Heart left ventricle (tissue), 13 donors: ENCODE measurements at regions not wholly inside any gene's neighbourhood (a gene's known extent, or its start where the extent isn't known, plus 50 kb on each side); places are given as distances from the start of the nearest gene placed in this dataset.

Experiments used
- POLR2A ChIP-seq, 2 donors: fragments of 450-650 bp; IDR thresholded peaks; one replicate each; pipeline ENCODE4 v1.6.1; 2017; ENCODE audit warnings: antibody characterized with exemption in 2 of 2, mild to moderate bottlenecking in 2 of 2, moderate library complexity in 2 of 2
- TF ChIP-seq, protein P1 (sequence below), 12 donors: fragments of 200-600 bp; sonication (generic) in 4 of 12; IDR thresholded peaks; one replicate each; pipeline versions ENCODE4 v1.5.0 to v1.8.0; 2018 to 2022; ENCODE audit warnings: antibody characterized with exemption in 12 of 12, mild to moderate bottlenecking in 5 of 12
- donor health status: ischemic (EF 13 %, LVEDD 7.1; RV severe dilation, severe dysfunction).
- donor health status: DM: no; HTN: yes; CAD: no.
- donor health status: DM: no; HTN: no; CAD: no.
- donor health status: ischemic (EF 25% LVEDD 6.9; RV normal size, moderate dysfunction).
- donor health status: ischemic (EF 25% LVEDD 5.7; RV mildly dilated, moderate dysfunction).
- donor health status: ischemic (EF 35%, LVEDD 5.7; RV mildly dilated, moderate dysfunction).
- donor health status: nonischemic (EF 11% LVEDD 7.7; RV severe dilation, severe dysfunction).
- donor health status: DM: yes; HTN: yes; CAD: no.
- donor health status: PGD.
- donor health status: ischemic (EF 29% LVEDD 5.4; RV normal size, mild dysfunction).
- donor health status: nonischemic (EF 23%, LVEDD 6.1; RV moderate dilation, normal function).

DNA sequence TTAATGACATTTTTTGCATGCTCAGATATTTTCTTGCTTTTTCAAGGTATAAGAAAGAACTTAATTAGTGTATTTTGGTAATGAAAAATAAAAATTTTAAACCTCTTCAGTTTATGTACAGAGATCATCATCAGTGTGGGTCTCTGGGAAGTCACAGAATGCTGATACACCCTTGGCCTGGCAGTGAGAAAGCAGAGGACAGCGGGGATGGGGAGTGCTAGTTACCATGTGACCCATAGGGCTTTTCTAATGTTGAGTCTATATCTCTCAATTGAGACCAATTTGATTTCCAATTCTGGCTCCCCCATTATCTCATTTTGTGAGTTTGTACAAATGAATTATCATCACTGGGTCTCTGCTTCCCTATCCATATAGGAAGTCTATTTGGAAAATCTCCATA, 305.7 kb downstream of the CYRIA start:
- TF ChIP-seq, protein P1, sequence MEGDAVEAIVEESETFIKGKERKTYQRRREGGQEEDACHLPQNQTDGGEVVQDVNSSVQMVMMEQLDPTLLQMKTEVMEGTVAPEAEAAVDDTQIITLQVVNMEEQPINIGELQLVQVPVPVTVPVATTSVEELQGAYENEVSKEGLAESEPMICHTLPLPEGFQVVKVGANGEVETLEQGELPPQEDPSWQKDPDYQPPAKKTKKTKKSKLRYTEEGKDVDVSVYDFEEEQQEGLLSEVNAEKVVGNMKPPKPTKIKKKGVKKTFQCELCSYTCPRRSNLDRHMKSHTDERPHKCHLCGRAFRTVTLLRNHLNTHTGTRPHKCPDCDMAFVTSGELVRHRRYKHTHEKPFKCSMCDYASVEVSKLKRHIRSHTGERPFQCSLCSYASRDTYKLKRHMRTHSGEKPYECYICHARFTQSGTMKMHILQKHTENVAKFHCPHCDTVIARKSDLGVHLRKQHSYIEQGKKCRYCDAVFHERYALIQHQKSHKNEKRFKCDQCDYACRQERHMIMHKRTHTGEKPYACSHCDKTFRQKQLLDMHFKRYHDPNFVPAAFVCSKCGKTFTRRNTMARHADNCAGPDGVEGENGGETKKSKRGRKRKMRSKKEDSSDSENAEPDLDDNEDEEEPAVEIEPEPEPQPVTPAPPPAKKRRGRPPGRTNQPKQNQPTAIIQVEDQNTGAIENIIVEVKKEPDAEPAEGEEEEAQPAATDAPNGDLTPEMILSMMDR (IDR thresholded peaks at IDR 0.05) = no peak
- TF ChIP-seq POLR2A (IDR thresholded peaks at IDR 0.05) = no peak
